SK-N-MC (cell line): ENCODE measurements at regions not wholly inside any gene's neighbourhood (a gene's known extent, or its start where the extent isn't known, plus 50 kb on each side); places are given as distances from the start of the nearest gene placed in this dataset.

Experiments
- DNase-seq: peaks from one replicate; pipeline ENCODE4 v3.0.0-alpha.2; 2011; ENCODE audit warnings: low read depth, low spot score
- H3K27ac ChIP-seq: fragments of 200-600 bp; sonication (generic); 2 replicates; pipeline ENCODE4 v1.5.1; 2016; ENCODE audit warnings: mixed run types
- H3K36me3 ChIP-seq: fragments of 200-600 bp; sonication (generic); 2 replicates; pipeline ENCODE4 v1.6.1; 2017; ENCODE audit warnings: antibody characterized with exemption, low read length, mixed read lengths; ENCODE audit not compliant: insufficient read depth
- H3K4me3 ChIP-seq: fragments of 200-600 bp; sonication (generic); 2 replicates; pipeline ENCODE4 v1.5.1; 2016
- H3K9ac ChIP-seq: fragments of 200-600 bp; sonication (generic); 2 replicates; pipeline ENCODE4 v1.8.0; 2017; ENCODE audit warnings: mixed run types, mixed read lengths; ENCODE audit not compliant: insufficient read length
- H3K9me3 ChIP-seq: fragments of 200-600 bp; sonication (generic); 2 replicates; pipeline ENCODE4 v1.6.1; 2017; ENCODE audit warnings: low read depth, mild to moderate bottlenecking, antibody characterized with exemption, low read length, moderate library complexity, mixed read lengths
- EZH2 ChIP-seq: fragments of 200-600 bp; sonication (generic); IDR thresholded peaks from one replicate; pipeline ENCODE4 v1.6.1; 2017; ENCODE audit warnings: antibody characterized with exemption
- FOXP2 ChIP-seq: optimal IDR thresholded peaks from 2 replicates; pipeline ENCODE3; 2011; ENCODE audit warnings: mild to moderate bottlenecking, moderate library complexity; ENCODE audit not compliant: insufficient read depth; ENCODE audit errors: extremely low read length, control extremely low read depth
- POLR2AphosphoS5 ChIP-seq: IDR thresholded peaks from 2 replicates; pipeline ENCODE4 v1.6.1; 2012; ENCODE audit warnings: mild to moderate bottlenecking, low read depth, low read length, borderline replicate concordance

GRCh38 chr1:112165375-112165774 is 175.9 kb upstream of the KCND3 start:
- H3K9ac ChIP-seq: no peak overlapping the region
- TF ChIP-seq FOXP2: no peak
- TF ChIP-seq POLR2AphosphoS5: no peak
- no peak for TF ChIP-seq EZH2
- no peak overlapping the region for H3K27ac ChIP-seq
- no peak for DNase-seq
- H3K4me3 ChIP-seq: no peak overlapping the region
- H3K36me3 ChIP-seq: no peaks in the 10 kb centered on the region
- H3K9me3 ChIP-seq: no peaks in the 10 kb centered on the region

- Histone ChIP-seq H3K4me3 (no peak overlapping the region), H3K9ac (no peak overlapping the region), H3K27ac (no peak overlapping the region), H3K9me3 (no peaks in the 10 kb centered on the region), H3K36me3 (no peaks in the 10 kb centered on the region)
- no peak for DNase-seq
- no peak for TF ChIP-seq EZH2
- TF ChIP-seq FOXP2: no peak
These were observed 180.0 kb upstream of the KCND3 start for GRCh38 chr1:112169517-112169916.

GRCh38 chr1:112172294-112172882 is 182.9 kb upstream of the KCND3 start:
- TF ChIP-seq FOXP2 (no peak), POLR2AphosphoS5 (no peak), EZH2 (no peak)

GRCh38 chr1:112177314-112177713 is 187.8 kb upstream of the KCND3 start:
- Histone ChIP-seq H3K9me3 (no peaks in the 10 kb centered on the region), H3K9ac (no peak overlapping the region), H3K36me3 (no peaks in the 10 kb centered on the region), H3K27ac (no peak overlapping the region), H3K4me3 (no peak overlapping the region)
- no peak for DNase-seq
- TF ChIP-seq FOXP2: no peak
- no peak for TF ChIP-seq POLR2AphosphoS5
- no peak for TF ChIP-seq EZH2

More at GRCh38 chr1:112172294-112172882, 182.9 kb upstream of the KCND3 start:
- Histone ChIP-seq H3K9me3 (no peaks in the 10 kb centered on the region), H3K36me3 (no peaks in the 10 kb centered on the region), H3K27ac (no peak overlapping the region), H3K4me3 (no peak overlapping the region), H3K9ac (no peak overlapping the region)
- no peak for DNase-seq

- no peak overlapping the region for H3K27ac ChIP-seq
- no peak overlapping the region for H3K9ac ChIP-seq
- H3K4me3 ChIP-seq: no peak overlapping the region
- no peak for DNase-seq
- no peak for TF ChIP-seq FOXP2
- TF ChIP-seq POLR2AphosphoS5: no peak
- TF ChIP-seq EZH2: no peak
- H3K9me3 ChIP-seq: no peaks in the 10 kb centered on the region
- H3K36me3 ChIP-seq: no peaks in the 10 kb centered on the region
These were observed 199.1 kb upstream of the KCND3 start for GRCh38 chr1:112188611-112189010.

- H3K36me3 ChIP-seq: no peaks in the 10 kb centered on the region
- no peak for DNase-seq
- no peak overlapping the region for H3K27ac ChIP-seq
- H3K9me3 ChIP-seq: no peaks in the 10 kb centered on the region
- no peak for TF ChIP-seq POLR2AphosphoS5
- no peak for TF ChIP-seq EZH2
- TF ChIP-seq FOXP2: no peak
- H3K4me3 ChIP-seq: no peak overlapping the region
- H3K9ac ChIP-seq: no peak overlapping the region
These were observed 199.9 kb upstream of the CTTNBP2NL start for GRCh38 chr1:112196008-112196588.

GRCh38 chr1:112196731-112197130 is 199.3 kb upstream of the CTTNBP2NL start:
- Histone ChIP-seq H3K4me3 (no peak overlapping the region), H3K9ac (no peak overlapping the region), H3K27ac (no peak overlapping the region), H3K9me3 (no peaks in the 10 kb centered on the region), H3K36me3 (no peaks in the 10 kb centered on the region)
- no peak for DNase-seq
- no peak for TF ChIP-seq EZH2
- TF ChIP-seq FOXP2: no peak

GRCh38 chr1:112209493-112209892 is 186.5 kb upstream of the CTTNBP2NL start:
- no peak for DNase-seq
- TF ChIP-seq EZH2: no peak
- TF ChIP-seq POLR2AphosphoS5: no peak
- TF ChIP-seq FOXP2: no peak
- no peak overlapping the region for H3K27ac ChIP-seq
- H3K36me3 ChIP-seq: no peaks in the 10 kb centered on the region
- H3K4me3 ChIP-seq: no peak overlapping the region
- no peak overlapping the region for H3K9ac ChIP-seq
- H3K9me3 ChIP-seq: no peaks in the 10 kb centered on the region

GRCh38 chr1:112219267-112219666 is 176.7 kb upstream of the CTTNBP2NL start:
- H3K9me3 ChIP-seq: no peaks in the 10 kb centered on the region
- no peak for TF ChIP-seq EZH2
- TF ChIP-seq FOXP2: no peak
- no peak for TF ChIP-seq POLR2AphosphoS5
- no peaks in the 10 kb centered on the region for H3K36me3 ChIP-seq
- H3K4me3 ChIP-seq: no peak overlapping the region
- no peak for DNase-seq
- no peak overlapping the region for H3K27ac ChIP-seq
- H3K9ac ChIP-seq: no peak overlapping the region

- TF ChIP-seq EZH2 (no peak), POLR2AphosphoS5 (no peak), FOXP2 (no peak)
- no peak for DNase-seq
- no peaks in the 10 kb centered on the region for H3K9me3 ChIP-seq
- H3K9ac ChIP-seq: no peak overlapping the region
- H3K4me3 ChIP-seq: no peak overlapping the region
- H3K27ac ChIP-seq: no peak overlapping the region
- no peaks in the 10 kb centered on the region for H3K36me3 ChIP-seq
These were observed 165.8 kb upstream of the CTTNBP2NL start for GRCh38 chr1:112230232-112230631.
